Esophagus squamous epithelium (tissue), 5 donors: ENCODE measurements at regions not wholly inside any gene's neighbourhood (a gene's known extent, or its start where the extent isn't known, plus 50 kb on each side); places are given as distances from the start of the nearest gene placed in this dataset.

Experiments
- DNase-seq: peaks from one replicate; lab custom pipeline; 2025; lab: John Stamatoyannopoulos, UW
- H3K27ac ChIP-seq, 4 donors: fragments of 200-600 bp; sonication (generic); one replicate each; pipeline ENCODE4 v1.5.1; 2016 to 2019; ENCODE audit warnings: mild to moderate bottlenecking in 1 of 4
- H3K27me3 ChIP-seq, 4 donors: fragments of 200-600 bp; sonication (generic); 1 replicate in 3 of 4; 2 replicates in 1 of 4; pipeline versions ENCODE4 v1.5.1 to v1.6.0; 2017 to 2021; ENCODE audit warnings: antibody characterized with exemption in 1 of 4
- H3K36me3 ChIP-seq, 3 donors: fragments of 200-600 bp; sonication (generic); one replicate each; pipeline ENCODE4 v1.5.1; 2016 to 2019
- H3K4me1 ChIP-seq, 3 donors: fragments of 200-600 bp; sonication (generic); one replicate each; pipeline ENCODE4 v1.5.1; 2017 to 2019
- H3K4me3 ChIP-seq, 4 donors: fragments of 200-600 bp; sonication (generic); 1 replicate in 3 of 4; 2 replicates in 1 of 4; pipeline ENCODE4 v1.5.1; 2016 to 2019; ENCODE audit warnings: mild to moderate bottlenecking in 2 of 4, moderate library complexity in 1 of 4
- H3K9me3 ChIP-seq, 3 donors: fragments of 200-600 bp; sonication (generic); one replicate each; pipeline ENCODE4 v1.5.1; 2016 to 2019
- CTCF ChIP-seq, 6 experiments: fragments of 450-650 bp in 4 of 6; fragments of 200-600 bp in 2 of 6; sonication (generic) in 2 of 6; IDR thresholded peaks; one replicate each; pipeline ENCODE4 v1.5.1; 2016 to 2019; ENCODE audit warnings: antibody characterized with exemption in 6 of 6, mild to moderate bottlenecking in 4 of 6, moderate library complexity in 4 of 6
- POLR2A ChIP-seq, 4 donors: fragments of 450-650 bp; IDR thresholded peaks; one replicate each; pipeline ENCODE4 v1.6.1; 2017; ENCODE audit warnings: antibody characterized with exemption in 4 of 4, mild to moderate bottlenecking in 4 of 4, moderate library complexity in 3 of 4
- WGBS, 2 donors: methylation state at CpG; one replicate each; pipeline ENCODE4 v1.1.5; 2018; 5-methylcytosine and 5-hydroxymethylcytosine counted together
- intact Hi-C: fragments of 100-400 bp; cut with DNase I; formaldehyde crosslinking; loops from one replicate; pipeline ENCODE4 v1.15.0; 2022
- donor health status: DM: yes; HTN: yes; CAD: no.

GRCh38 chr6:53744321-53744720 lies 50.5 kb upstream of the LRRC1 start:
- H3K27me3 ChIP-seq: no peaks in the 10 kb centered on the region
- 49 to 56% methylated on average over 4 of the region's 4 CpGs for WGBS, 2 donors
- no peak for TF ChIP-seq POLR2A (IDR thresholded peaks at IDR 0.05)
- TF ChIP-seq CTCF (IDR thresholded peaks at IDR 0.05): no peak
- no peaks in the 10 kb centered on the region for H3K36me3 ChIP-seq
- H3K4me1 ChIP-seq: peaks cover 0 to 52% (median 12%) of the 10 kb centered on the region in 3 donors
- H3K9me3 ChIP-seq: no peaks in the 10 kb centered on the region
- intact Hi-C loops: no loop called here
- peak overlapping the region; percentile 25 to 81 (median 64) for H3K27ac ChIP-seq
- H3K4me3 ChIP-seq: no peak overlapping the region
- no peak for DNase-seq

GRCh38 chr6:53741034-53741823 lies 53.6 kb upstream of the LRRC1 start:
- no peak for TF ChIP-seq POLR2A (IDR thresholded peaks at IDR 0.05)
- TF ChIP-seq CTCF (IDR thresholded peaks at IDR 0.05): no peak
- Histone ChIP-seq H3K4me3 (no peak overlapping the region), H3K9me3 (no peaks in the 10 kb centered on the region), H3K27me3 (no peaks in the 10 kb centered on the region), H3K27ac (no peak overlapping the region), H3K4me1 (peaks cover 0 to 42% (median 6%) of the 10 kb centered on the region in 3 donors), H3K36me3 (no peaks in the 10 kb centered on the region)
- WGBS, 2 donors: 63 to 77% methylated on average over 10 of the region's 10 CpGs
- DNase-seq: no peak
- intact Hi-C loops: no loop called here

GRCh38 chr6:53737746-53738145 lies 57.1 kb upstream of the LRRC1 start:
- 63 to 82% methylated on average over 3 of the region's 3 CpGs for WGBS, 2 donors
- TF ChIP-seq POLR2A (IDR thresholded peaks at IDR 0.05) (no peak), CTCF (IDR thresholded peaks at IDR 0.05) (no peak)
- H3K4me1 ChIP-seq: peaks cover 0 to 28% (median 8%) of the 10 kb centered on the region in 3 donors
- no peaks in the 10 kb centered on the region for H3K36me3 ChIP-seq
- no peaks in the 10 kb centered on the region for H3K27me3 ChIP-seq
- intact Hi-C loops: loop anchor here (10.0 kb wide), 2 partner anchors 57 to 217 kb away; partner anchors contain the start of gene LRRC1
- no peak overlapping the region for H3K27ac ChIP-seq
- H3K9me3 ChIP-seq: no peaks in the 10 kb centered on the region
- no peak for DNase-seq
- no peak overlapping the region for H3K4me3 ChIP-seq

GRCh38 chr6:53735896-53736295 lies 58.9 kb upstream of the LRRC1 start:
- TF ChIP-seq POLR2A (IDR thresholded peaks at IDR 0.05): no peak
- no peak for TF ChIP-seq CTCF (IDR thresholded peaks at IDR 0.05)
- no peak for DNase-seq
- intact Hi-C loops: loop anchor here (10.0 kb wide), 2 partner anchors 59 to 219 kb away; partner anchors contain the start of gene LRRC1
- H3K36me3 ChIP-seq: no peaks in the 10 kb centered on the region
- peaks cover 0 to 37% (median 8%) of the 10 kb centered on the region in 3 donors for H3K4me1 ChIP-seq
- H3K27me3 ChIP-seq: no peaks in the 10 kb centered on the region
- no peak overlapping the region for H3K27ac ChIP-seq
- H3K4me3 ChIP-seq: no peak overlapping the region
- no peaks in the 10 kb centered on the region for H3K9me3 ChIP-seq
- 65 to 67% methylated on average over 4 of the region's 4 CpGs for WGBS, 2 donors
